Right lobe of liver (tissue), 6 donors: ENCODE measurements at regions not wholly inside any gene's neighbourhood (a gene's known extent, or its start where the extent isn't known, plus 50 kb on each side); places are given as distances from the start of the nearest gene placed in this dataset.

Experiments used
- ATAC-seq, 4 donors: fragments of 200-7000 bp; cut with Tn5 transposase; one replicate each; pipeline ENCODE4 v1.9.1; 2020; ENCODE audit warnings: mild to moderate bottlenecking in 4 of 4, moderate library complexity in 4 of 4
- DNase-seq, 3 donors: peaks; one replicate each; pipeline ENCODE4 v3.0.0-alpha.2; 2020
- H3K27ac ChIP-seq, 3 donors: fragments of 200-600 bp; one replicate each; pipeline ENCODE4 v1.8.0; 2022
- H3K27me3 ChIP-seq, 2 donors: fragments of 200-600 bp; one replicate each; pipeline ENCODE4 v1.8.0; 2022
- H3K36me3 ChIP-seq, 4 donors: fragments of 200-600 bp; sonication (generic) in 1 of 4; one replicate each; pipeline versions ENCODE4 v1.5.1 to v1.8.0; 2017 to 2022; ENCODE audit warnings: control low read depth in 1 of 4
- H3K4me1 ChIP-seq, 4 donors: fragments of 200-600 bp; sonication (generic) in 1 of 4; one replicate each; pipeline versions ENCODE4 v1.5.1 to v1.8.0; 2017 to 2022; ENCODE audit warnings: control low read depth in 1 of 4
- H3K4me3 ChIP-seq, 3 donors: fragments of 200-600 bp; one replicate each; pipeline ENCODE4 v1.8.0; 2022
- H3K9me3 ChIP-seq, 4 donors: fragments of 200-600 bp; sonication (generic) in 1 of 4; one replicate each; pipeline versions ENCODE4 v1.5.1 to v1.8.0; 2017 to 2022; ENCODE audit warnings: control low read depth in 1 of 4
- CTCF ChIP-seq, 4 donors: fragments of 200-600 bp in 3 of 4; fragments of 450-650 bp in 1 of 4; IDR thresholded peaks; one replicate each; pipeline versions ENCODE4 v1.5.1 to v1.8.0; 2016 to 2022; ENCODE audit warnings: antibody characterized with exemption in 4 of 4, mild to moderate bottlenecking in 2 of 4
- POLR2A ChIP-seq: fragments of 450-650 bp; IDR thresholded peaks from one replicate; pipeline ENCODE4 v1.6.1; 2017; ENCODE audit warnings: antibody characterized with exemption, mild to moderate bottlenecking
- WGBS: methylation state at CpG from one replicate; pipeline ENCODE4 v1.1.6; 2018; ENCODE audit warnings: low coverage, low lambda C conversion rate; ENCODE audit not compliant: insufficient coverage; ENCODE audit errors: missing lambda C conversion rate; 5-methylcytosine and 5-hydroxymethylcytosine counted together
- intact Hi-C, 2 donors: fragments of 100-400 bp; cut with DNase I; formaldehyde crosslinking; loops; one replicate each; pipeline versions ENCODE4 v1.11.2 to v1.14.1; 2022
- donor health status: DM: no; HTN: yes; CAD: no.
- donor health status: DM: no; HTN: no; CAD: no.
- donor health status: DM: no; HTN: no; CAD: no.
- donor health status: DM: no; HTN: yes; CAD: no.
- donor health status: DM: no; HTN: yes; CAD: no.

- intact Hi-C loops = no loop called here
- Histone ChIP-seq H3K4me1 (no peaks in the 10 kb centered on the region), H3K36me3 (no peaks in the 10 kb centered on the region), H3K27ac (no peak overlapping the region), H3K4me3 (no peak overlapping the region), H3K9me3 (no peaks in the 10 kb centered on the region), H3K27me3 (no peaks in the 10 kb centered on the region)
- no peak for TF ChIP-seq POLR2A
- no peak for TF ChIP-seq CTCF (IDR thresholded peaks at IDR 0.05)
- ATAC-seq (no peak), DNase-seq (no peak)
- WGBS = 43% methylated on average over 2 of the region's 2 CpGs
Observed at GRCh38 chr18:52087140-52087539, 252.9 kb upstream of the DCC start.

GRCh38 chr18:52090005-52090404 is 250.0 kb upstream of the DCC start:
- Histone ChIP-seq H3K36me3 (no peaks in the 10 kb centered on the region), H3K4me3 (no peak overlapping the region), H3K27me3 (no peaks in the 10 kb centered on the region), H3K4me1 (no peaks in the 10 kb centered on the region), H3K9me3 (no peaks in the 10 kb centered on the region), H3K27ac (no peak overlapping the region)
- DNase-seq = no peak
- TF ChIP-seq POLR2A = no peak
- no peak for TF ChIP-seq CTCF (IDR thresholded peaks at IDR 0.05)
- ATAC-seq = no peak
- intact Hi-C loops = no loop called here

- Histone ChIP-seq H3K4me3 (no peak overlapping the region), H3K36me3 (no peaks in the 10 kb centered on the region), H3K9me3 (no peaks in the 10 kb centered on the region), H3K4me1 (no peaks in the 10 kb centered on the region), H3K27ac (no peak overlapping the region), H3K27me3 (no peaks in the 10 kb centered on the region)
- intact Hi-C loops = no loop called here
- ATAC-seq = no peak
- WGBS = 47% methylated on average over 1 of the region's 1 CpG
- DNase-seq = no peak
- TF ChIP-seq POLR2A (no peak), CTCF (IDR thresholded peaks at IDR 0.05) (no peak)
Observed at GRCh38 chr18:52093171-52093570, 246.8 kb upstream of the DCC start.

GRCh38 chr18:52118684-52119083 is 221.3 kb upstream of the DCC start:
- DNase-seq (no peak), ATAC-seq (no peak)
- Histone ChIP-seq H3K9me3 (no peaks in the 10 kb centered on the region), H3K27me3 (no peaks in the 10 kb centered on the region), H3K27ac (no peak overlapping the region), H3K4me1 (no peaks in the 10 kb centered on the region), H3K36me3 (no peaks in the 10 kb centered on the region), H3K4me3 (no peak overlapping the region)
- intact Hi-C loops = no loop called here
- TF ChIP-seq POLR2A = no peak
- no peak for TF ChIP-seq CTCF (IDR thresholded peaks at IDR 0.05)

- no peaks in the 10 kb centered on the region for H3K9me3 ChIP-seq
- 37% methylated on average over 4 of the region's 4 CpGs for WGBS
- H3K27me3 ChIP-seq = no peaks in the 10 kb centered on the region
- no peak overlapping the region for H3K27ac ChIP-seq
- ATAC-seq = no peak
- TF ChIP-seq POLR2A (no peak), CTCF (IDR thresholded peaks at IDR 0.05) (no peak)
- no peaks in the 10 kb centered on the region for H3K4me1 ChIP-seq
- no peak for DNase-seq
- intact Hi-C loops = no loop called here
- no peak overlapping the region for H3K4me3 ChIP-seq
- no peaks in the 10 kb centered on the region for H3K36me3 ChIP-seq
Observed at GRCh38 chr18:52130624-52131301, 209.2 kb upstream of the DCC start.
